ENCODE measurements at regions not wholly inside any gene's neighbourhood (a gene's known extent, or its start where the extent isn't known, plus 50 kb on each side); places are given as distances from the start of the nearest gene placed in this dataset.

DNA sequence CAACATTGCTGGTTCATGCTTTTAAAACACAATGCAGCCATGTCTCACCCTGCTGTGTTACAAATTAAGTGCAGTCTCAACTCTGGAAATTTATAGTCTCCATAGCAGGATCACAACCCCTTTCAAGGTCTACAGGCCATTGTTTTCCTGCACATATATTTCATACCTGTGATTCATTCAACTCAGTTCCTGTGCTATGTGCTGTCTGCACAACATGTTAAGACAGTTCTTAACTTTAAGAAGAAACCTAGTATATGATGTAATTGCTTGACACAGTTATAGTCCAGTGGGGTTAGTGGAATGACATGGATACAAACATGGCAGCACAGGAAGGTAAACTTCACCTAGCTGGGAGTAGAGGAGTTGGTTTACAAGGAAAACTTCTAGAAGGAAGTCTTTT is 106.4 kb downstream of the IFI44 start:
- TF ChIP-seq, protein P1, sequence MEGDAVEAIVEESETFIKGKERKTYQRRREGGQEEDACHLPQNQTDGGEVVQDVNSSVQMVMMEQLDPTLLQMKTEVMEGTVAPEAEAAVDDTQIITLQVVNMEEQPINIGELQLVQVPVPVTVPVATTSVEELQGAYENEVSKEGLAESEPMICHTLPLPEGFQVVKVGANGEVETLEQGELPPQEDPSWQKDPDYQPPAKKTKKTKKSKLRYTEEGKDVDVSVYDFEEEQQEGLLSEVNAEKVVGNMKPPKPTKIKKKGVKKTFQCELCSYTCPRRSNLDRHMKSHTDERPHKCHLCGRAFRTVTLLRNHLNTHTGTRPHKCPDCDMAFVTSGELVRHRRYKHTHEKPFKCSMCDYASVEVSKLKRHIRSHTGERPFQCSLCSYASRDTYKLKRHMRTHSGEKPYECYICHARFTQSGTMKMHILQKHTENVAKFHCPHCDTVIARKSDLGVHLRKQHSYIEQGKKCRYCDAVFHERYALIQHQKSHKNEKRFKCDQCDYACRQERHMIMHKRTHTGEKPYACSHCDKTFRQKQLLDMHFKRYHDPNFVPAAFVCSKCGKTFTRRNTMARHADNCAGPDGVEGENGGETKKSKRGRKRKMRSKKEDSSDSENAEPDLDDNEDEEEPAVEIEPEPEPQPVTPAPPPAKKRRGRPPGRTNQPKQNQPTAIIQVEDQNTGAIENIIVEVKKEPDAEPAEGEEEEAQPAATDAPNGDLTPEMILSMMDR (IDR thresholded peaks at IDR 0.05; ENCODE audit: insufficient read depth, low read depth, low read length, missing control alignments), result no peak
- H3K4me3 ChIP-seq (ENCODE audit: low read depth, low read length), result no peak overlapping the region
- no peak for DNase-seq (ENCODE audit: low read depth)

DNA sequence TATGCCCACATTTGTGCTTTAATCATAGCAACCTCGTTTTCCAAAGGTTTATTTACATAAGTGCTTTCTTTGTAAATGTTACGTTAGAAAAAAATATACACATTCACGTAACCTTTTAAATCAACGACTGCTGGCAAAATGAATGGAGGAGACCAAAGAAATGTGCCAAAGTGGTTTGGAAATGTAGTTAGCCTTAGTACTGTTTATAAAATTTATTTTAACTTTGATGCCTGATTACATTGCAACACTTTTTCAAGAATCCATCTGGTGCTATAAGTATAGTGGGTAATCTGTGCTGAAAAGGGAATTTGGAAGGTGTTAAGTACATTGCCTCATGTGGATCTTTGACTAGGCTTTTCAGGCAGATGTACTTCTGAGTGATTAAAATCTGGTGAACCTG is 108.9 kb downstream of the IFI44 start:
- H3K4me3 ChIP-seq (ENCODE audit: low read depth, low read length), result no peak overlapping the region
- TF ChIP-seq, protein P1 (IDR thresholded peaks at IDR 0.05; ENCODE audit: insufficient read depth, low read depth, low read length, missing control alignments), result no peak
- DNase-seq (ENCODE audit: low read depth), result no peak

DNA sequence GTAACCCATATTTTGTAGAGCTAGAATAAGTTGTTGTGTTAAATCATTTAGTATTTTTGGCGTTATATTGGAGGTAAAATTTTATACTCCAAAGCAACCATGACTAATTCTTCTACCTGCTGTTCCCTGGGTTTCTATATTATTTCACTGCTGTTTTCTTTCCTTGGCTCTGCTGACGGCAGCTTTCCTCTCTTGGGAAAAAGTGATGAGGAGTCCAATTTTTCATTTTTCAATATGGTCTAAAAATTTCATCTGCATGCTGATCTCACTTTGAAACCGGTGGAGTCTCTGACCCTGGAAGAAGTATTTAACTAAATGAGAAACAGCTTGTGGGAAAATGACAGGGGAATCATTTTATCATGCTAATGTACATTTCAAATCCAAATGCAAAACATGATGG is 110.2 kb downstream of the IFI44 start:
- TF ChIP-seq, protein P1 (IDR thresholded peaks at IDR 0.05; ENCODE audit: insufficient read depth, low read depth, low read length, missing control alignments), result no peak
- no peak overlapping the region for H3K4me3 ChIP-seq (ENCODE audit: low read depth, low read length)
- DNase-seq (ENCODE audit: low read depth), result no peak

DNA sequence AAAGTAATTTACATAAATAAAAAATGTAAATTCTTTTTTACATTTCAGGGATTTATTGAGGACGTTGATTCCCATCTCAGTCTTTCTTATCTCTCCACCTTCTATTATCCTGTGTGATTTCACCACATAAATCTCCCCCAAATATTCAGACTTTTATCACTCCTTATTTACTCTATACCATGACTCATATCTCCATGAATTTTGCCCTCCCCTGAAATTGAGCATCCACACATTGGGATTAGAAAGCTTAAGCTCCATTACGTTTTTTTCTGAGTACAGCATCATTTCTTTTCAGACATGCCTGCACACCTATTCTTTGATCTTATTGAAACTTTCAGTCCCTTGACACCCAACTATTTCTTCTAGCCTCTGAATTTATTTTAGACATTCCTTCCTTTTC is 111.2 kb downstream of the IFI44 start:
- TF ChIP-seq, protein P1 (IDR thresholded peaks at IDR 0.05; ENCODE audit: insufficient read depth, low read depth, low read length, missing control alignments), result no peak
- no peak for DNase-seq (ENCODE audit: low read depth)
- no peak overlapping the region for H3K4me3 ChIP-seq (ENCODE audit: low read depth, low read length)

DNA sequence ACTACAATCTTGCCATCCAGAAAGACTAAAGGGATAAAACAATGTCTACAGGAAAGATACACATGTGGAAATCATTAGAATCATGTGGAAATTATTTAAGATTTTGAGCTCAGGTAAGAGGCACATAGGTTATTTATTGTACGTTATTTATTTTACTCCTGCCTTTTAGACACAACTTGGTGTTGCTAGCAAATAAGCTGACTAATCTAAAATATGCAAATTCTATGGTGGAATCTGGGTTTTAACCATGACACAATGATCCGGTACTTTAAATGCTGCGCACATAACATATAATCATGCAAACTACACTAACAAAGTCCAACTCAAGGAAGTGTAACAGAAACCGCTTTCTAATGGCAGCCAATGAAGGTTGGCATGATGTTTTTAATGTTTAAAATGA is 112.5 kb downstream of the IFI44 start:
- no peak overlapping the region for H3K4me3 ChIP-seq (ENCODE audit: low read depth, low read length)
- no peak for DNase-seq (ENCODE audit: low read depth)
- TF ChIP-seq, protein P1 (IDR thresholded peaks at IDR 0.05; ENCODE audit: insufficient read depth, low read depth, low read length, missing control alignments), result no peak

DNA sequence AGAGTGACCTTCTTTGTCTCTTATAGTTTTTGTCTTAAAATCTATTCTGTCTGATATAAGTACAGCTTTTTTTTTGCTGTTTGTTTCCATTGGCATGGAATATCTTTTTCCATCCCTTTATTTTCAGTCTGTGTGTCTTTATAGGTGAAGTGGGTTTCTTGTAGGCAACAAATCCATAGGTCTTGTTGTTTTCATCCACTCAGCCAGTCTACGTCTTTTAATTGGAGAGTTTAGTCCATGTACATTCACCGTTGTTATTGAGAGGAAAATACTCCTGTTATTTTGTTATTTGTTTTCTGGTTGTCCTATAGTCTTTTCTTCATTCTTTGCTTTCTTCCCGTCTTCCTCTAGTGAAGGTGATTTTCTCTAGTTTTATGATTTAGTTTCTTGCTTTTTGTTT is 115.9 kb downstream of the IFI44 start:
- TF ChIP-seq, protein P1 (IDR thresholded peaks at IDR 0.05; ENCODE audit: insufficient read depth, low read depth, low read length, missing control alignments), result no peak
- H3K4me3 ChIP-seq (ENCODE audit: low read depth, low read length), result no peak overlapping the region
- no peak for DNase-seq (ENCODE audit: low read depth)

DNA sequence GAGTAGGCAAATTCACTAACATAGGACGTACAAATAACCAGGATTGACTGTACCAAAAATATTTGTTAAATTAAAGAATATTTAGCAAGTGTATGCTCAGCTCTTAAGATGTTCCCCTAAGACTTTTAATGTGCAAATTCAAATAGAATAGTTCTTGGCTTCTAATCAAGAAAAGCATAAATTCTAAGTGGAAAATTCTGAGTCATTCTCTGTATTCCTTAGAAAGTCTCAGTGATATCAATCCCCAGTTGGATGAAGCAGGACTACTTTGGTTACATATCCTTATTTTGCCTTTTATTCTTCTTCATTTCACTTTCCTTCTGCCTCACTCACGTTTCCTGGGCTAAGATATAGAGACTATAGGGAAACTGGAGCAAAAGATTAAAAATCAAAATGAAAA is 130.2 kb downstream of the IFI44 start:
- no peak for DNase-seq (ENCODE audit: low read depth)
- H3K4me3 ChIP-seq (ENCODE audit: low read depth, low read length), result no peak overlapping the region
- TF ChIP-seq, protein P1 (IDR thresholded peaks at IDR 0.05; ENCODE audit: insufficient read depth, low read depth, low read length, missing control alignments), result no peak
